CD4-positive, CD25-positive, alpha-beta regulatory T cell (primary cell): ENCODE measurements at regions not wholly inside any gene's neighbourhood (a gene's known extent, or its start where the extent isn't known, plus 50 kb on each side); places are given as distances from the start of the nearest gene placed in this dataset.

Source experiments
- ATAC-seq, 2 donors: fragments of 150-1000 bp; cut with Tn5 transposase; one replicate each; pipeline ENCODE4 v1.10.0; 2021; ENCODE audit warnings: low read depth in 2 of 2, moderate number of reproducible peaks in 2 of 2, moderate library complexity in 1 of 2
- DNase-seq, 3 donors: peaks; one replicate each; pipeline versions ENCODE4 v3.0.0 to v3.0.0-alpha.2; 2012 to 2022; ENCODE audit warnings: mixed read lengths in 1 of 3
- H3K27ac ChIP-seq: one replicate; pipeline ENCODE4 v1.7.0; 2013; ENCODE audit warnings: mild to moderate bottlenecking, low read length; ENCODE audit not compliant: insufficient read depth, poor library complexity, severe bottlenecking
- H3K27me3 ChIP-seq: one replicate; pipeline ENCODE4 v1.7.0; 2013; ENCODE audit warnings: low read length; ENCODE audit not compliant: control insufficient read depth, insufficient read depth
- H3K36me3 ChIP-seq: one replicate; pipeline ENCODE4 v1.7.0; 2013; ENCODE audit warnings: mild to moderate bottlenecking, low read length, moderate library complexity; ENCODE audit not compliant: control insufficient read depth, insufficient read depth
- H3K4me1 ChIP-seq: 2 replicates; pipeline ENCODE4 v1.7.0; 2013; ENCODE audit warnings: mild to moderate bottlenecking, low read length; ENCODE audit not compliant: insufficient read depth, control insufficient read depth, poor library complexity, severe bottlenecking
- H3K4me3 ChIP-seq: one replicate; pipeline ENCODE4 v1.7.0; 2013; ENCODE audit warnings: low read depth, mild to moderate bottlenecking, low read length, moderate library complexity
- H3K9me3 ChIP-seq, 2 experiments: 1 replicate in 1 of 2; 2 replicates in 1 of 2; pipeline ENCODE4 v1.7.0; 2013; ENCODE audit warnings: low read length in 2 of 2, mild to moderate bottlenecking in 1 of 2, moderate library complexity in 1 of 2; ENCODE audit not compliant: control insufficient read depth in 2 of 2
- H3K27ac Mint-ChIP-seq, 3 donors: one replicate each; pipeline ENCODE4 v1.8.0; 2020 to 2022; ENCODE audit warnings: mild to moderate bottlenecking in 3 of 3, mixed read lengths in 3 of 3, moderate library complexity in 2 of 3
- H3K27me3 Mint-ChIP-seq: one replicate; pipeline ENCODE4 v1.8.0; 2022; ENCODE audit warnings: mild to moderate bottlenecking, mixed read lengths
- H3K36me3 Mint-ChIP-seq: one replicate; pipeline ENCODE4 v1.8.0; 2020; ENCODE audit warnings: mixed read lengths
- H3K4me1 Mint-ChIP-seq, 4 donors: one replicate each; pipeline ENCODE4 v1.8.0; 2020 to 2022; ENCODE audit warnings: mixed read lengths in 4 of 4, mild to moderate bottlenecking in 1 of 4
- H3K4me3 Mint-ChIP-seq, 4 donors: one replicate each; pipeline ENCODE4 v1.8.0; 2020 to 2022; ENCODE audit warnings: mild to moderate bottlenecking in 4 of 4, mixed read lengths in 4 of 4, moderate library complexity in 3 of 4
- H3K9me3 Mint-ChIP-seq, 7 donors: one replicate each; pipeline ENCODE4 v1.8.0; 2020 to 2022; ENCODE audit warnings: mixed read lengths in 7 of 7, mild to moderate bottlenecking in 3 of 7, moderate library complexity in 2 of 7

GRCh38 chr2:184463102-184463865 is 135.0 kb upstream of the ZNF804A start:
- Histone ChIP-seq H3K4me3 (no peak overlapping the region), H3K27me3 (no peaks in the 10 kb centered on the region), H3K27ac (no peak overlapping the region), H3K4me1 (no peaks in the 10 kb centered on the region), H3K9me3 (peaks cover 0 to 2% of the 10 kb centered on the region in 2 experiments), H3K36me3 (no peaks in the 10 kb centered on the region)
- H3K4me3 Mint-ChIP-seq, result no peak overlapping the region
- no peak for DNase-seq
- no peak for ATAC-seq
- H3K27ac Mint-ChIP-seq, result no peak overlapping the region
- peaks cover 0 to 2% (median 0%) of the 10 kb centered on the region in 4 donors for H3K4me1 Mint-ChIP-seq
- no peaks in the 10 kb centered on the region for H3K36me3 Mint-ChIP-seq
- H3K27me3 Mint-ChIP-seq, result no peaks in the 10 kb centered on the region
- H3K9me3 Mint-ChIP-seq, result peaks cover 0 to 12% (median 2%) of the 10 kb centered on the region in 7 donors

- Histone ChIP-seq H3K4me3 (no peak overlapping the region), H3K27me3 (no peaks in the 10 kb centered on the region), H3K4me1 (no peaks in the 10 kb centered on the region), H3K36me3 (no peaks in the 10 kb centered on the region), H3K9me3 (peaks cover 0 to 2% of the 10 kb centered on the region in 2 experiments), H3K27ac (no peak overlapping the region)
- ATAC-seq, result no peak
- Mint-ChIP-seq H3K27me3 (no peaks in the 10 kb centered on the region), H3K36me3 (no peaks in the 10 kb centered on the region), H3K27ac (no peak overlapping the region), H3K4me3 (no peak overlapping the region), H3K9me3 (peaks cover 0 to 10% (median 2%) of the 10 kb centered on the region in 7 donors), H3K4me1 (peaks cover 0 to 2% (median 0%) of the 10 kb centered on the region in 4 donors)
- DNase-seq, result no peak
These were observed 134.5 kb upstream of the ZNF804A start for GRCh38 chr2:184463866-184464248.

- H3K4me3 ChIP-seq, result no peak overlapping the region
- Mint-ChIP-seq H3K9me3 (peaks cover 0 to 26% (median 6%) of the 10 kb centered on the region in 7 donors), H3K36me3 (no peaks in the 10 kb centered on the region), H3K27me3 (no peaks in the 10 kb centered on the region), H3K27ac (no peak overlapping the region), H3K4me1 (peaks cover 0 to 3% (median under 1%) of the 10 kb centered on the region in 4 donors), H3K4me3 (no peak overlapping the region)
- no peaks in the 10 kb centered on the region for H3K9me3 ChIP-seq
- H3K4me1 ChIP-seq, result no peaks in the 10 kb centered on the region
- H3K27ac ChIP-seq, result no peak overlapping the region
- no peaks in the 10 kb centered on the region for H3K27me3 ChIP-seq
- DNase-seq (no peak), ATAC-seq (no peak)
- no peaks in the 10 kb centered on the region for H3K36me3 ChIP-seq
These were observed 129.5 kb upstream of the ZNF804A start for GRCh38 chr2:184468826-184469225.

- DNase-seq, result no peak
- Mint-ChIP-seq H3K27ac (no peak overlapping the region), H3K4me1 (peaks cover 0 to 5% (median 0%) of the 10 kb centered on the region in 4 donors), H3K9me3 (peaks cover 3 to 29% (median 6%) of the 10 kb centered on the region in 7 donors), H3K36me3 (no peaks in the 10 kb centered on the region), H3K27me3 (no peaks in the 10 kb centered on the region), H3K4me3 (no peak overlapping the region)
- no peak overlapping the region for H3K27ac ChIP-seq
- no peak for ATAC-seq
- no peak overlapping the region for H3K4me3 ChIP-seq
- no peaks in the 10 kb centered on the region for H3K36me3 ChIP-seq
- H3K9me3 ChIP-seq, result no peaks in the 10 kb centered on the region
- no peaks in the 10 kb centered on the region for H3K4me1 ChIP-seq
- H3K27me3 ChIP-seq, result no peaks in the 10 kb centered on the region
These were observed 125.8 kb upstream of the ZNF804A start for GRCh38 chr2:184472481-184472880.

GRCh38 chr2:184481865-184482264 is 116.5 kb upstream of the ZNF804A start:
- H3K27me3 Mint-ChIP-seq, result no peaks in the 10 kb centered on the region
- H3K9me3 Mint-ChIP-seq, result peaks cover 1 to 14% (median 6%) of the 10 kb centered on the region in 7 donors
- no peaks in the 10 kb centered on the region for H3K4me1 Mint-ChIP-seq
- Histone ChIP-seq H3K27ac (no peak overlapping the region), H3K4me1 (no peaks in the 10 kb centered on the region), H3K4me3 (no peak overlapping the region), H3K27me3 (no peaks in the 10 kb centered on the region), H3K36me3 (no peaks in the 10 kb centered on the region), H3K9me3 (peaks cover 0 to 2% of the 10 kb centered on the region in 2 experiments)
- H3K27ac Mint-ChIP-seq, result no peak overlapping the region
- no peaks in the 10 kb centered on the region for H3K36me3 Mint-ChIP-seq
- DNase-seq (no peak), ATAC-seq (no peak)
- no peak overlapping the region for H3K4me3 Mint-ChIP-seq

GRCh38 chr2:184498936-184499335 is 99.4 kb upstream of the ZNF804A start:
- Mint-ChIP-seq H3K4me1 (no peaks in the 10 kb centered on the region), H3K27me3 (no peaks in the 10 kb centered on the region), H3K36me3 (no peaks in the 10 kb centered on the region), H3K4me3 (no peak overlapping the region), H3K9me3 (peaks cover 4 to 19% (median 10%) of the 10 kb centered on the region in 7 donors), H3K27ac (no peak overlapping the region)
- no peaks in the 10 kb centered on the region for H3K4me1 ChIP-seq
- no peaks in the 10 kb centered on the region for H3K36me3 ChIP-seq
- H3K4me3 ChIP-seq, result no peak overlapping the region
- no peak overlapping the region for H3K27ac ChIP-seq
- ATAC-seq (no peak), DNase-seq (no peak)
- H3K27me3 ChIP-seq, result no peaks in the 10 kb centered on the region
- H3K9me3 ChIP-seq, result peaks cover 0 to 3% of the 10 kb centered on the region in 2 experiments

- Histone ChIP-seq H3K4me3 (no peak overlapping the region), H3K27ac (no peak overlapping the region), H3K4me1 (no peaks in the 10 kb centered on the region), H3K36me3 (no peaks in the 10 kb centered on the region), H3K9me3 (no peaks in the 10 kb centered on the region), H3K27me3 (no peaks in the 10 kb centered on the region)
- peaks cover 0 to 8% (median 1%) of the 10 kb centered on the region in 7 donors for H3K9me3 Mint-ChIP-seq
- no peaks in the 10 kb centered on the region for H3K27me3 Mint-ChIP-seq
- DNase-seq, result no peak
- H3K4me3 Mint-ChIP-seq, result no peak overlapping the region
- no peak overlapping the region for H3K27ac Mint-ChIP-seq
- no peaks in the 10 kb centered on the region for H3K4me1 Mint-ChIP-seq
- H3K36me3 Mint-ChIP-seq, result no peaks in the 10 kb centered on the region
- ATAC-seq, result no peak
These were observed 94.1 kb upstream of the ZNF804A start for GRCh38 chr2:184504252-184504651.

GRCh38 chr2:184507254-184507653 is 91.1 kb upstream of the ZNF804A start:
- no peaks in the 10 kb centered on the region for H3K27me3 ChIP-seq
- H3K4me3 Mint-ChIP-seq, result no peak overlapping the region

More at GRCh38 chr2:184507254-184507653, 91.1 kb upstream of the ZNF804A start:
- Histone ChIP-seq H3K9me3 (no peaks in the 10 kb centered on the region), H3K4me1 (no peaks in the 10 kb centered on the region), H3K4me3 (no peak overlapping the region), H3K27ac (no peak overlapping the region), H3K36me3 (no peaks in the 10 kb centered on the region)
- Mint-ChIP-seq H3K36me3 (no peaks in the 10 kb centered on the region), H3K4me1 (no peaks in the 10 kb centered on the region), H3K27ac (no peak overlapping the region), H3K9me3 (peaks cover 0 to 11% (median 5%) of the 10 kb centered on the region in 7 donors), H3K27me3 (no peaks in the 10 kb centered on the region)
- no peak for DNase-seq
- no peak for ATAC-seq
